ENCODE measurements at regions not wholly inside any gene's neighbourhood (a gene's known extent, or its start where the extent isn't known, plus 50 kb on each side); places are given as distances from the start of the nearest gene placed in this dataset.

GRCh38 chr2:215241791-215242305 lies 70.0 kb upstream of the ATIC start:
- ChIA-PET CTCF (ENCODE audit: low intra/inter-chr PET ratio, low total read pairs) (no interaction called here), POLR2A (no interaction called here)
- H3K4me3 ChIP-seq (replicated peaks in 1 of 3; ENCODE audit: insufficient read depth in 1 of 3, low read depth in 2 of 3, low read length in 3 of 3), result no peak overlapping the region
- H2AFZ ChIP-seq (ENCODE audit: low read length), result no peak overlapping the region
- no peaks in the 10 kb centered on the region for H3K9me3 ChIP-seq (ENCODE audit: low read length)
- H3K4me1 ChIP-seq (ENCODE audit: insufficient read depth, low read length), result peaks cover 3% of the 10 kb centered on the region
- no peaks in the 10 kb centered on the region for H4K20me1 ChIP-seq (ENCODE audit: insufficient read depth, low read length)
- no peak for ATAC-seq
- no peak for TF ChIP-seq ZNF33B (CRISPR knock-in tag; IDR thresholded peaks at IDR 0.05)
- no peak for TF ChIP-seq PHB2 (IDR thresholded peaks at IDR 0.05; ENCODE audit: partially characterized antibody)
- TF ChIP-seq MAFK (conservative IDR thresholded peaks at IDR 0.05 in 1 of 2, IDR thresholded peaks at IDR 0.05 in 1 of 2; ENCODE audit: low read length in 2 of 2), result 0 out of 4 replicates have a peak, but pooled peaks of 1 of the 2 experiments have one; percentile 38
- TF ChIP-seq RAD51 (IDR thresholded peaks at IDR 0.05; ENCODE audit: borderline replicate concordance), result peak; percentile 30; the same call in 1 of the 2 replicates
- TF ChIP-seq, protein P1, sequence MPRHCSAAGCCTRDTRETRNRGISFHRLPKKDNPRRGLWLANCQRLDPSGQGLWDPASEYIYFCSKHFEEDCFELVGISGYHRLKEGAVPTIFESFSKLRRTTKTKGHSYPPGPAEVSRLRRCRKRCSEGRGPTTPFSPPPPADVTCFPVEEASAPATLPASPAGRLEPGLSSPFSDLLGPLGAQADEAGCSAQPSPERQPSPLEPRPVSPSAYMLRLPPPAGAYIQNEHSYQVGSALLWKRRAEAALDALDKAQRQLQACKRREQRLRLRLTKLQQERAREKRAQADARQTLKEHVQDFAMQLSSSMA (CRISPR knock-in tag; IDR thresholded peaks at IDR 0.05), result no peak
- intact Hi-C loops (cut with micrococcal nuclease; ENCODE audit: unreplicated experiment), result no loop called here
- no peaks in the 10 kb centered on the region for H3K79me2 ChIP-seq (ENCODE audit: insufficient read depth, low read length)
- in situ Hi-C loops (cut with HindIII; ENCODE audit: extremely low pct_ligation_motif_present, low pct_unique_long_range_greater_than_20kb), result no loop called here
- H3K36me3 ChIP-seq (replicated peaks in 1 of 2; ENCODE audit: control insufficient read depth in 1 of 2, insufficient read depth in 2 of 2, low read length in 2 of 2), result no peaks in the 10 kb centered on the region
- BruUV-seq (replicated peaks), result no TSS peak
- no peak for FAIRE-seq
- 15% methylated on average over 7 of the region's 7 CpGs for WGBS (ENCODE audit: low lambda C conversion rate)
- no peak overlapping the region for H3K27ac ChIP-seq (ENCODE audit: extremely low read length, insufficient read depth, low read length)
- no peak overlapping the region for H3K4me2 ChIP-seq (ENCODE audit: low read depth, low read length)
- H3K9ac ChIP-seq (ENCODE audit: insufficient read depth, low read depth, low read length), result no peak overlapping the region
- no peaks in the 10 kb centered on the region; a peak in 1 of 5 replicates for H3K27me3 ChIP-seq (ENCODE audit: control insufficient read depth in 1 of 2, insufficient read depth in 2 of 2, low read length in 2 of 2)
- no peak for DNase-seq (ENCODE audit: low spot score)

DNA sequence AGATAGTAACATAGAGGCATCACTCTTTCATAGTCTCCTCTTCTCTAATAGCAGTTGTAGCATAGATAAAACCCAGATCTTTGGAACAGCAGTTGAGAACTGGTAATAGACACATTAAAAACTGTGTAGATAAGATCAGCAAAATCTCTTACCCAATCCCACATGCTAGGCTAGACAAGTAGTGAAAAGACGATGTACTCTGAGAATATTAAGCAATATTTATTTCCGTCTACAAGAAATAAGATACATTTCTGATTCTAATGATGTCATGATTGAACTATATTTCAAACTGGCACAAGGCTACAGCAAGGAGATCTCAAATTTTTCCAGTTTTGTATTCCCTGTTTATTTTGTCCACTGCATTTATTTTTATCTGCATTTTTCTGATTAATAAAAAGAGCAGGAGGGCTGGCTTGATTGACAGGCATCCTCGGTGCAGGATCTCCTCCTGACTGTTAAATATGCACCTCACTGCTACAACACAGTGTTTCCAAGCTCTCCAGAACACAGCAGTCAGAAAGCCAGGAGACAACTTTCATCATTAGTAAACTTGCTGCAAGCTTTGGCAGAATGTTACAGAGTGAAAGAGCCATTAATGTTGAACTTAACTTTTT lies 73.3 kb upstream of the ATIC start:
- CTCF ChIA-PET (ENCODE audit: low intra/inter-chr PET ratio, low total read pairs), result no interaction called here
- no peak overlapping the region for H3K4me3 ChIP-seq (replicated peaks in 1 of 3; ENCODE audit: insufficient read depth in 1 of 3, low read depth in 2 of 3, low read length in 3 of 3)
- ATAC-seq (no peak), FAIRE-seq (no peak), DNase-seq (ENCODE audit: low spot score) (no peak)
- no peaks in the 10 kb centered on the region; a peak in 1 of 5 replicates for H3K27me3 ChIP-seq (ENCODE audit: control insufficient read depth in 1 of 2, insufficient read depth in 2 of 2, low read length in 2 of 2)
- BruUV-seq (replicated peaks), result no TSS peak
- intact Hi-C loops (cut with micrococcal nuclease; ENCODE audit: unreplicated experiment), result no loop called here
- H2AFZ ChIP-seq (ENCODE audit: low read length), result no peak overlapping the region
- peaks cover 11% of the 10 kb centered on the region for H3K4me1 ChIP-seq (ENCODE audit: insufficient read depth, low read length)
- no peak overlapping the region for H3K27ac ChIP-seq (ENCODE audit: extremely low read length, insufficient read depth, low read length)
- POLR2A ChIA-PET, result no interaction called here
- no peaks in the 10 kb centered on the region for H3K79me2 ChIP-seq (ENCODE audit: insufficient read depth, low read length)
- no peaks in the 10 kb centered on the region for H3K36me3 ChIP-seq (replicated peaks in 1 of 2; ENCODE audit: control insufficient read depth in 1 of 2, insufficient read depth in 2 of 2, low read length in 2 of 2)
- H4K20me1 ChIP-seq (ENCODE audit: insufficient read depth, low read length), result no peaks in the 10 kb centered on the region
- H3K9ac ChIP-seq (ENCODE audit: insufficient read depth, low read depth, low read length), result no peak overlapping the region
- H3K9me3 ChIP-seq (ENCODE audit: low read length), result no peaks in the 10 kb centered on the region
- H3K4me2 ChIP-seq (ENCODE audit: low read depth, low read length), result no peak overlapping the region
- 1% methylated on average over 3 of the region's 3 CpGs for WGBS (ENCODE audit: low lambda C conversion rate)
- TF ChIP-seq CEBPB (IDR thresholded peaks at IDR 0.05; ENCODE audit: borderline replicate concordance, low read depth, low read length) (0 out of 2 replicates have a peak, but pooled peaks have one; percentile 15), ATF7 (IDR thresholded peaks at IDR 0.05) (peak; percentile 60), ATF7 (CRISPR knock-in tag; IDR thresholded peaks at IDR 0.05) (no peak), ASH2L (IDR thresholded peaks at IDR 0.05; ENCODE audit: insufficient read length, low read depth, low read length) (no peak), KMT2A (CRISPR knock-in tag; IDR thresholded peaks at IDR 0.05) (no peak)
- TF ChIP-seq, protein P2, sequence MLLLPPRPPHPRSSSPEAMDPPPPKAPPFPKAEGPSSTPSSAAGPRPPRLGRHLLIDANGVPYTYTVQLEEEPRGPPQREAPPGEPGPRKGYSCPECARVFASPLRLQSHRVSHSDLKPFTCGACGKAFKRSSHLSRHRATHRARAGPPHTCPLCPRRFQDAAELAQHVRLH (CRISPR knock-in tag; IDR thresholded peaks at IDR 0.05; ENCODE audit: borderline replicate concordance, low read depth), result no peak
- in situ Hi-C loops (cut with HindIII; ENCODE audit: extremely low pct_ligation_motif_present, low pct_unique_long_range_greater_than_20kb), result no loop called here

Data from HepG2 (cell line).